Esophagus squamous epithelium (tissue), 4 donors: ENCODE measurements at regions not wholly inside any gene's neighbourhood (a gene's known extent, or its start where the extent isn't known, plus 50 kb on each side); places are given as distances from the start of the nearest gene placed in this dataset.

ENCODE experiments used
- POLR2A ChIP-seq, 4 donors: fragments of 450-650 bp; IDR thresholded peaks; one replicate each; pipeline ENCODE4 v1.6.1; 2017; ENCODE audit warnings: antibody characterized with exemption in 4 of 4, mild to moderate bottlenecking in 4 of 4, moderate library complexity in 3 of 4
- TF ChIP-seq, protein P1 (sequence below), 6 experiments: fragments of 450-650 bp in 4 of 6; fragments of 200-600 bp in 2 of 6; sonication (generic) in 2 of 6; IDR thresholded peaks; one replicate each; pipeline ENCODE4 v1.5.1; 2016 to 2019; ENCODE audit warnings: antibody characterized with exemption in 6 of 6, mild to moderate bottlenecking in 4 of 6, moderate library complexity in 4 of 6

DNA sequence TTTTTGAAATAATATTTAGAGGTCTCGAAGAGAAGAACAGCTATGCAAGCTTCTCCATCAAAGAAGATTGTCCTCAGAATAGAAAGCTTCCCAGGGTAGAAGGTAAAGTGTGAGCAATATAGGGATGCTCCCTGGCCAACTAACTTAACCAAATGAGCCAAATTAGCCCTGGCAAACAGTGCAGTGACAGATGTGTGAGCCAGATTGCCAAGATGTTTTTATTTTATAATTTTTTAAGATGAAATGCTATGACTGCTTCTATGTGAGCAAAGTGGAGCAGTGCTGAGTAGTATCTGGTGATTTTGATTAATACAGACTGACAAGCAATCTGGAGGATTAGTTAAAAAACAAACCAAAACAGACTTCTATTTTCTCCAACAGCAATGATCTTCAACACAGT, 202.1 kb downstream of the NOVA1 start:
- TF ChIP-seq POLR2A (IDR thresholded peaks at IDR 0.05), result no peak
- TF ChIP-seq, protein P1, sequence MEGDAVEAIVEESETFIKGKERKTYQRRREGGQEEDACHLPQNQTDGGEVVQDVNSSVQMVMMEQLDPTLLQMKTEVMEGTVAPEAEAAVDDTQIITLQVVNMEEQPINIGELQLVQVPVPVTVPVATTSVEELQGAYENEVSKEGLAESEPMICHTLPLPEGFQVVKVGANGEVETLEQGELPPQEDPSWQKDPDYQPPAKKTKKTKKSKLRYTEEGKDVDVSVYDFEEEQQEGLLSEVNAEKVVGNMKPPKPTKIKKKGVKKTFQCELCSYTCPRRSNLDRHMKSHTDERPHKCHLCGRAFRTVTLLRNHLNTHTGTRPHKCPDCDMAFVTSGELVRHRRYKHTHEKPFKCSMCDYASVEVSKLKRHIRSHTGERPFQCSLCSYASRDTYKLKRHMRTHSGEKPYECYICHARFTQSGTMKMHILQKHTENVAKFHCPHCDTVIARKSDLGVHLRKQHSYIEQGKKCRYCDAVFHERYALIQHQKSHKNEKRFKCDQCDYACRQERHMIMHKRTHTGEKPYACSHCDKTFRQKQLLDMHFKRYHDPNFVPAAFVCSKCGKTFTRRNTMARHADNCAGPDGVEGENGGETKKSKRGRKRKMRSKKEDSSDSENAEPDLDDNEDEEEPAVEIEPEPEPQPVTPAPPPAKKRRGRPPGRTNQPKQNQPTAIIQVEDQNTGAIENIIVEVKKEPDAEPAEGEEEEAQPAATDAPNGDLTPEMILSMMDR (IDR thresholded peaks at IDR 0.05), result no peak
